HG02973 (cell line): ENCODE measurements at regions not wholly inside any gene's neighbourhood (a gene's known extent, or its start where the extent isn't known, plus 50 kb on each side); places are given as distances from the start of the nearest gene placed in this dataset.
A peak's percentile ranks its signal among the peaks of the same experiment; 100 is the strongest.
"Not testable (repeated sequence)": the region's sequence is repeated elsewhere in the genome, so short reads cannot be mapped to it uniquely, and the experiment has no call there.

ENCODE experiments used
- ATAC-seq: cut with Tn5 transposase; IDR thresholded peaks from one replicate; pipeline ENCODE4 v1.9.1; 2021; ENCODE audit warnings: moderate library complexity; ENCODE audit not compliant: unreplicated experiment

GRCh38 chr22:49517667-49518185 is 309.9 kb downstream of the BRD1 start:
- ATAC-seq: no peak

GRCh38 chr22:49517211-49517610 is 310.5 kb downstream of the BRD1 start:
- ATAC-seq: no peak

- no peak for ATAC-seq
Measured at GRCh38 chr22:49515475-49515874, 312.2 kb downstream of the BRD1 start.

GRCh38 chr22:49514641-49515040 is 313.0 kb downstream of the BRD1 start:
- no peak for ATAC-seq

- ATAC-seq: no peak
Measured at GRCh38 chr22:49514211-49514610, 313.5 kb downstream of the BRD1 start.

GRCh38 chr22:49513358-49513851 is 314.3 kb downstream of the BRD1 start:
- no peak for ATAC-seq

GRCh38 chr22:49512487-49513165 is 315.0 kb downstream of the BRD1 start:
- no peak for ATAC-seq

- ATAC-seq: not testable (repeated sequence)
Measured at GRCh38 chr22:49511393-49512189, 316.1 kb downstream of the BRD1 start.

- ATAC-seq: no peak
Measured at GRCh38 chr22:49510718-49511117, 317.0 kb downstream of the BRD1 start.

GRCh38 chr22:49509016-49509415 is 318.7 kb downstream of the BRD1 start:
- ATAC-seq: no peak

GRCh38 chr22:49508561-49508960 is 319.1 kb downstream of the BRD1 start:
- no peak for ATAC-seq

GRCh38 chr22:49507607-49508292 is 319.9 kb downstream of the BRD1 start:
- ATAC-seq: no peak

- ATAC-seq: no peak
Measured at GRCh38 chr22:49506010-49506400, 321.7 kb downstream of the BRD1 start.

- no peak for ATAC-seq
Measured at GRCh38 chr22:49505337-49506009, 322.2 kb downstream of the BRD1 start.

- peak; percentile 52 for ATAC-seq
Measured at GRCh38 chr22:49503896-49504521, 323.7 kb downstream of the BRD1 start.

GRCh38 chr22:49503321-49503720 is 324.4 kb downstream of the BRD1 start:
- no peak for ATAC-seq

- no peak for ATAC-seq
Measured at GRCh38 chr22:49502126-49502826, 325.4 kb downstream of the BRD1 start.

- ATAC-seq: no peak
Measured at GRCh38 chr22:49500942-49501395, 326.7 kb downstream of the BRD1 start.

GRCh38 chr22:49500076-49500460 is 327.6 kb downstream of the BRD1 start:
- no peak for ATAC-seq
